ENCODE measurements at regions not wholly inside any gene's neighbourhood (a gene's known extent, or its start where the extent isn't known, plus 50 kb on each side); places are given as distances from the start of the nearest gene placed in this dataset.

- TF ChIP-seq ZNF274 (IDR thresholded peaks at IDR 0.05; ENCODE audit: low read depth, low read length) (no peak), JUND (IDR thresholded peaks at IDR 0.05) (no peak), MAX (IDR thresholded peaks at IDR 0.05) (no peak), CTCF (IDR thresholded peaks at IDR 0.05 in 2 of 3, conservative IDR thresholded peaks at IDR 0.05 in 1 of 3; ENCODE audit: borderline replicate concordance in 1 of 3, insufficient read depth in 1 of 3, low read depth in 2 of 3, low read length in 2 of 3) (no peak), ATF3 (IDR thresholded peaks at IDR 0.05) (no peak), POLR2A (IDR thresholded peaks at IDR 0.05; ENCODE audit: borderline replicate concordance, extremely low read depth, insufficient read depth, insufficient read length) (no peak), SIN3A (IDR thresholded peaks at IDR 0.05; ENCODE audit: low read depth) (no peak), CEBPB (IDR thresholded peaks at IDR 0.05; ENCODE audit: low read depth) (no peak), TCF7L2 (IDR thresholded peaks at IDR 0.05; ENCODE audit: borderline replicate concordance, extremely low read depth, insufficient read depth, insufficient read length) (no peak), EGR1 (IDR thresholded peaks at IDR 0.05; ENCODE audit: low read depth) (no peak), CBX3 (IDR thresholded peaks at IDR 0.05; ENCODE audit: low read depth) (no peak), EZH2phosphoT487 (IDR thresholded peaks at IDR 0.05; ENCODE audit: borderline replicate concordance) (no peak), ZBTB33 (IDR thresholded peaks at IDR 0.05; ENCODE audit: extremely low read depth, insufficient replicate concordance, low read length) (no peak), YY1 (IDR thresholded peaks at IDR 0.05; ENCODE audit: extremely low read depth, insufficient replicate concordance, low read depth, low read length) (no peak)
Measured at GRCh38 chr1:90220496-90220895, 225.6 kb downstream of the ZNF326 start.
